ENCODE measurements at regions not wholly inside any gene's neighbourhood (a gene's known extent, or its start where the extent isn't known, plus 50 kb on each side); places are given as distances from the start of the nearest gene placed in this dataset.

GRCh38 chr18:44627280-44627679 is 53.4 kb upstream of the SETBP1 start:
- H3K27me3 Mint-ChIP-seq: peaks cover 3% of the 10 kb centered on the region
- H3K4me3 Mint-ChIP-seq: no peak overlapping the region
- ChIA-PET CTCF (no interaction called here), POLR2A (no interaction called here)
- intact Hi-C loops (cut with micrococcal nuclease): no loop called here
- DNase-seq: no peak
- H3K27ac Mint-ChIP-seq: no peak overlapping the region
- no peak for TF ChIP-seq CTCF (IDR thresholded peaks at IDR 0.05)
- peaks cover 5% of the 10 kb centered on the region for H3K4me1 Mint-ChIP-seq (ENCODE audit: low read depth)
- H3K9me3 Mint-ChIP-seq: no peaks in the 10 kb centered on the region
- no peaks in the 10 kb centered on the region for H3K36me3 Mint-ChIP-seq (ENCODE audit: low read depth)
- no peak for ATAC-seq

GRCh38 chr18:44629406-44629805 is 51.3 kb upstream of the SETBP1 start:
- H3K27me3 Mint-ChIP-seq: peaks cover 3% of the 10 kb centered on the region
- no peak overlapping the region for H3K27ac Mint-ChIP-seq
- H3K36me3 Mint-ChIP-seq (ENCODE audit: low read depth): no peaks in the 10 kb centered on the region

DNA sequence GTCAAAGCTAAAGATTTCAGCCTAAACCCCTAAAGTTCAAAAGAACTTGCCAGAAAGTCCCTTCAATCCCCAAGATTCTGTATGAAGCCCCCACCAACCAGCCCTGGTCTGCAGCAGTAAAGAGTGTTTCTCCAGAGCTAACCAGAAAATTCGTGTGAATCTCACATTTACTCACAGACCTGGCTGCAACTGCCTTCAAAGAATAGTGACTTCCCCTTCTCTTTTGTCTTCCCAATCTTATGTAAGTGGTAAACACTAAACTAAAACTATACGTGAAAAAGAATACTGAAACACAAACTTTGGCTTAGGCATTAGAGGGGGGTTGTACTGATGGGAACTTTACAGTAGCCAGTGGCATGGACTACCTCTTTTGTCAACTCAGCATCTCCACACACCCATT is 50.6 kb upstream of the SETBP1 start:
- DNase-seq (no peak), ATAC-seq (no peak)
- H3K27ac Mint-ChIP-seq: no peak overlapping the region
- no peaks in the 10 kb centered on the region for H3K36me3 Mint-ChIP-seq (ENCODE audit: low read depth)
- POLR2A ChIA-PET: no interaction called here
- intact Hi-C loops (cut with micrococcal nuclease): no loop called here
- peaks cover 3% of the 10 kb centered on the region for H3K27me3 Mint-ChIP-seq
- CTCF ChIA-PET: no interaction called here
- no peaks in the 10 kb centered on the region for H3K9me3 Mint-ChIP-seq
- no peak for TF ChIP-seq CTCF (IDR thresholded peaks at IDR 0.05)
- H3K4me3 Mint-ChIP-seq: no peak overlapping the region
- H3K4me1 Mint-ChIP-seq (ENCODE audit: low read depth): peaks cover 5% of the 10 kb centered on the region

More at GRCh38 chr18:44629406-44629805, 51.3 kb upstream of the SETBP1 start:
- Mint-ChIP-seq H3K4me3 (no peak overlapping the region), H3K9me3 (no peaks in the 10 kb centered on the region), H3K4me1 (ENCODE audit: low read depth) (peaks cover 5% of the 10 kb centered on the region)
- intact Hi-C loops (cut with micrococcal nuclease): no loop called here
- ATAC-seq: no peak
- no peak for DNase-seq
- no peak for TF ChIP-seq CTCF (IDR thresholded peaks at IDR 0.05)
- ChIA-PET CTCF (no interaction called here), POLR2A (no interaction called here)

Measured in activated CD8-positive, alpha-beta T cell treated with anti-CD3 and anti-CD28 coated beads for 36 hours (primary cell).